HUES48 (cell line): ENCODE measurements at regions not wholly inside any gene's neighbourhood (a gene's known extent, or its start where the extent isn't known, plus 50 kb on each side); places are given as distances from the start of the nearest gene placed in this dataset.

Experiments used
- H3K27ac ChIP-seq: one replicate; pipeline ENCODE4 v1.7.0; 2013; ENCODE audit warnings: low read depth, low read length, inconsistent platforms
- H3K27me3 ChIP-seq: 2 replicates; pipeline ENCODE4 v1.6.1; 2013; ENCODE audit warnings: mild to moderate bottlenecking, low read length; ENCODE audit not compliant: control insufficient read depth, insufficient read depth
- H3K36me3 ChIP-seq: 2 replicates; pipeline ENCODE4 v1.6.1; 2013; ENCODE audit warnings: low read length; ENCODE audit not compliant: control insufficient read depth, insufficient read depth
- H3K4me1 ChIP-seq: 2 replicates; pipeline ENCODE4 v1.6.1; 2013; ENCODE audit warnings: mild to moderate bottlenecking, low read length; ENCODE audit not compliant: control insufficient read depth, insufficient read depth
- H3K4me3 ChIP-seq: 2 replicates; pipeline ENCODE4 v1.5.1; 2013; ENCODE audit warnings: mild to moderate bottlenecking, low read depth, low read length
- H3K9ac ChIP-seq: 2 replicates; pipeline ENCODE4 v1.6.1; 2013; ENCODE audit warnings: mild to moderate bottlenecking, low read depth, low read length, moderate library complexity
- H3K9me3 ChIP-seq: 2 replicates; pipeline ENCODE4 v1.6.1; 2013; ENCODE audit warnings: low read length; ENCODE audit not compliant: control insufficient read depth, insufficient read depth

DNA sequence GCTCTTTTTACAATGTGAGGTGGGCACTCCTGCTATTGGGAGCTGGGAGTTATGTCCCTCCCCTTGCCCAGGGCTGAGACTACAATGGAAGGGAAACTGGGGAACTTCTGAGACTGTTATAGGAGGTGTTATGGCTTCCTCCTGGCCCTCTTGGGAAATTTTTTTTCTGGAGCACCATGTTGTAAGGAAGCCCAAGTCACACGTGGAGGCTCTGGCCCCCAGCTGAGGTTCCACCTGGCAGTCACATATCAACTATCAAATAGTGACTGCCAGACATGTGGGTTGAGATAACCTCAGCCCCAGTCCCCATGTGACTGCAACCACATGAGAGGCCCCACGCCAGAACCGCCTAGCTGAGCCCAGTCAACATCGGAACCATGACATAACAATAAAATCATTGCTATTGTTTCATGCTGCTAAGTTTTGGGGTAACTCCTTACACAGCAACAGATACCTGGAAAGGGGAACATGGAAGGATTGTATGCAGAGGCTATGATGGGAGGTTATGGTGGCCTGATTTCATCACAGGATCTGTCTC lies 99.4 kb upstream of the NCOR2 start:
- no peaks in the 10 kb centered on the region for H3K27me3 ChIP-seq
- no peak overlapping the region for H3K4me3 ChIP-seq
- peaks cover 3% of the 10 kb centered on the region; the same call in 1 of the 2 replicates for H3K9me3 ChIP-seq
- H3K4me1 ChIP-seq, result no peaks in the 10 kb centered on the region
- H3K27ac ChIP-seq, result no peak overlapping the region
- no peak overlapping the region for H3K9ac ChIP-seq
- no peaks in the 10 kb centered on the region for H3K36me3 ChIP-seq

DNA sequence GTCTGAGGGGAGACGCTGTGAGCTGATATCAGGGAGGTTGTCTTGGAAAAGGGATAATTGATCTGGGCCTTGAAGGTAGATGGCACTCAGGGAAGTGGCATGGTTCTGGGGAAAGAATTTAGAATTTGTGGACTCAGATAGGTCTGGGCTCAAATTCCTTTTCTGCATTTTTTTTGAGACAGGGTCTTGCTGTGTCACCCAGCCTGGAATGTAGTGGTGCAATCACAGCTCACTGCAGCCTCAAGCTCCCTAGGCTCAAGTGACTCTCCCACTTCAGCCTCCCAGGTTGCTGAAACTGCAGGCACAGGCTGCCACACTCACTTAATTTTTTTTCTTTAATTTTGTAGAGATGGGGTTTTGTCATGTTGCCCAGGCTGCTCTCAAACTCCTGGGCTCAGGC lies 98.1 kb upstream of the NCOR2 start:
- no peak overlapping the region for H3K9ac ChIP-seq
- H3K9me3 ChIP-seq, result peaks cover 3% of the 10 kb centered on the region; the same call in 1 of the 2 replicates
- H3K36me3 ChIP-seq, result no peaks in the 10 kb centered on the region
- H3K4me1 ChIP-seq, result no peaks in the 10 kb centered on the region
- no peaks in the 10 kb centered on the region for H3K27me3 ChIP-seq
- no peak overlapping the region for H3K4me3 ChIP-seq
- H3K27ac ChIP-seq, result no peak overlapping the region

DNA sequence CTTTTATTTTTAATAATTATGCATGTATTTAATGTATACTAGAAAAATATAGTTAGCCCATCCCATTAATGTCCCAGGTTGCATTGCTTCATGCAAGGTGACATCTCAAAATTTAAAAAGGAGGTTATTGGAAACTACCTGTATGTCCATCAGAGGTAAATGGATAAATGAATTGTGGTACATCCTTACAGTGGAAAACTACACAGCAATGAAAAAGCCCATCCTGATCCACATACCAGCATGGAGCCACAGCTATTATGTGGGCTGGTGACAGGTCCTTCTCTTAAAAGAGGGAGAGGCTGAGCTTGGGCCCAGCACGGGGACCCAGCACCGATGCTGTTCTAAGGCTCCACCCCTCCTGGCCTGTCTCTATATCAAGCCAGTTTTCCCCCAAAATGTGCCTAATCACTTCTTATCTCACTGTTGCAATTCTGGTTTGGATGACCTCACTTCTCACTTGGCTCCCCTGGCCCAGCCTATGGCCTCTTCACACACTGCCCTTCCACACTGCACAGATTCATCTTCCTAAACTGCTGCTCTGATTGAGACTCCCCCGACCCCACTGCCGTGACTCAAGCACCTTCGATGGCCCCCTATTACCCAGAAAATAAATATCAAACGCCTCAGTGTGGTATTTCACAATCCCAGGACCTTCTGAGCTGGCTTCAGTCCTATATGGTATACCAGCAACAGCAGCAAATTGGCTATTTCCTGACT lies 97.1 kb upstream of the NCOR2 start:
- H3K36me3 ChIP-seq, result no peaks in the 10 kb centered on the region

DNA sequence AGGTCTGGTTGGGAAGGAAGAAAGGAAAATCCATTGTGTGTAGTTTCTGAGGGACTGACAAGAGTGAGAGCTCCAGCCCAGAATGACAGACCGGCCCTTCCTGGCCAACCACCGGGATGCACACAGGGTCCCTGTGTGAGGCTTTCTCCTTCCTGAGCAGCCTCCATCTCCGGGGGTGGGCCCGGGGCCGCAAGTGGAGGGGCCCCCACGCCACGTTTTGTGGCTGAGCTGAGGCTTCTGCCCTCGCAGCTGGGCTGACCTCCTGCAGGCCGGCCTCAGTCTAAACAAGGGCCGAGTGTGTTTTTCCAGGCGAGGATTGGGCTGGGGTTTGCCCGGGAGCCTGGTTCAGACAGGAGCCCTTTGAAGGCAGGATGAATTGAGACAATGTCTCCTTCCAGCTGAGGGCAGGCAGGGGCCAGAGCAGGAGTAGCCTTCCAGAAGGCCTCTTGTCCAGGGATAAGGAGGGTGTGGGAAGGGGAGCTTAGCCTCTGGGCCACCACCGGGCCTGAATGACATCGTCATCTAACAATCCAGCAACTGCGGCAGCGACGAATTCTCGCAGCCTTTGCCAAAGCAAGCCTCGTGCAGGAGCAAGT lies 96.5 kb upstream of the NCOR2 start:
- no peaks in the 10 kb centered on the region for H3K36me3 ChIP-seq
- H3K9ac ChIP-seq, result no peak overlapping the region
- H3K27ac ChIP-seq, result no peak overlapping the region

More for the DNA sequence above, 97.1 kb upstream of the NCOR2 start:
- no peaks in the 10 kb centered on the region for H3K4me1 ChIP-seq
- H3K9me3 ChIP-seq, result peaks cover 3% of the 10 kb centered on the region; the same call in 1 of the 2 replicates
- H3K4me3 ChIP-seq, result no peak overlapping the region
- H3K9ac ChIP-seq, result no peak overlapping the region
- H3K27me3 ChIP-seq, result no peaks in the 10 kb centered on the region
- H3K27ac ChIP-seq, result no peak overlapping the region

DNA sequence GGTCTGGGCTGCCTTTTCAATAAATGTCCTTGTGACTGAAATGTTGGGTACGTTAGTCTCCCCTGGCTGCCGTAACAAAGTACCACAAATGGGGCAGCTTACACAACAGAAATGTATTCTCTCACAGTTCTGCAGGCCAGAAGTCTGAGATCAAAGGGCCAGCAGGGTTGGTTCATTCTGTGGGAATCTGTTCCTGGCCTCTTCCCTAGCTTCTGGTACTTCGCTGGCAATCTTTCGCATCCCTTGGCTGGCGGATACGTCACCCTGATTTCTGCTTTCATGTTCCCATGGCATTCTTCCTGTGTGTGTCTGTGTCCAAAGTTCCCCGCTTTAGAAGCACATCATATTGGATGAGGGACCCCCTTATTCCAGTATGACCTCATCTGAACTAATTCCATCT lies 95.8 kb upstream of the NCOR2 start:
- Histone ChIP-seq H3K4me1 (no peaks in the 10 kb centered on the region), H3K27me3 (no peaks in the 10 kb centered on the region), H3K4me3 (no peak overlapping the region), H3K36me3 (no peaks in the 10 kb centered on the region), H3K9me3 (peaks cover 3% of the 10 kb centered on the region; the same call in 1 of the 2 replicates), H3K9ac (no peak overlapping the region), H3K27ac (no peak overlapping the region)

More for the DNA sequence above, 96.5 kb upstream of the NCOR2 start:
- Histone ChIP-seq H3K27me3 (no peaks in the 10 kb centered on the region), H3K4me3 (no peak overlapping the region), H3K9me3 (peaks cover 3% of the 10 kb centered on the region; the same call in 1 of the 2 replicates), H3K4me1 (no peaks in the 10 kb centered on the region)

GRCh38 chr12:124661341-124661740 lies 93.9 kb upstream of the NCOR2 start:
- H3K27me3 ChIP-seq, result no peaks in the 10 kb centered on the region
- H3K9ac ChIP-seq, result no peak overlapping the region
- peaks cover 2% of the 10 kb centered on the region; the same call in 1 of the 2 replicates for H3K4me1 ChIP-seq
- peaks cover 3% of the 10 kb centered on the region; the same call in 1 of the 2 replicates for H3K9me3 ChIP-seq
- H3K4me3 ChIP-seq, result no peak overlapping the region
- no peaks in the 10 kb centered on the region for H3K36me3 ChIP-seq
- H3K27ac ChIP-seq, result no peak overlapping the region

GRCh38 chr12:124660851-124661250 lies 93.4 kb upstream of the NCOR2 start:
- H3K4me3 ChIP-seq, result no peak overlapping the region

GRCh38 chr12:124658806-124659402 lies 91.5 kb upstream of the NCOR2 start:
- no peak overlapping the region for H3K27ac ChIP-seq
- H3K4me3 ChIP-seq, result no peak overlapping the region
- no peaks in the 10 kb centered on the region for H3K36me3 ChIP-seq
- H3K9me3 ChIP-seq, result no peaks in the 10 kb centered on the region
- H3K9ac ChIP-seq, result no peak overlapping the region
- no peaks in the 10 kb centered on the region for H3K27me3 ChIP-seq
- peaks cover 16% of the 10 kb centered on the region for H3K4me1 ChIP-seq

More at GRCh38 chr12:124660851-124661250, 93.4 kb upstream of the NCOR2 start:
- Histone ChIP-seq H3K9ac (no peak overlapping the region), H3K4me1 (peaks cover 6% of the 10 kb centered on the region), H3K36me3 (no peaks in the 10 kb centered on the region), H3K9me3 (peaks cover 3% of the 10 kb centered on the region; the same call in 1 of the 2 replicates), H3K27me3 (no peaks in the 10 kb centered on the region), H3K27ac (no peak overlapping the region)

DNA sequence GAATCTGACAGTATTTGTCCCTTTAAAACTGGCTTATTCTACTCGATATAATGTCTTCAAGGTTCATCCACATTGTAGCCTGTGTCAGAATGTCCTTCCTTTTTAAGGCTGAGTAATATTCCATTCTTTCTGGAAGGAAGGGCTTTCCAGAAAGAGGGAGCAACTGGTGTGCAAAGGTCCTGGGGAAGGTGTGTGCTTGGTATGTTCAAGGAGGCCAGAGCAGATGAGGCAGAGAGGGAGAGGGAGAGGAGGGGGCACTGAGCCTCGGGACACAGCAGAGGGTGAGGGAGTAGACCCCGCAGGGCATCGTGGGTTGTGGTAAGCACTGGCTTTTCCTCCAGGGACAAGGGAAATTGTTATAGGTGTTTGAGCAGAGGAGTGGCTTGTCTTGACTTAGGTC lies 90.9 kb upstream of the NCOR2 start:
- Histone ChIP-seq H3K9ac (no peak overlapping the region), H3K4me1 (peaks cover 16% of the 10 kb centered on the region), H3K27me3 (no peaks in the 10 kb centered on the region), H3K4me3 (no peak overlapping the region), H3K9me3 (no peaks in the 10 kb centered on the region), H3K27ac (no peak overlapping the region), H3K36me3 (no peaks in the 10 kb centered on the region)

- H3K27me3 ChIP-seq, result no peaks in the 10 kb centered on the region
- peaks cover 16% of the 10 kb centered on the region for H3K4me1 ChIP-seq
- H3K4me3 ChIP-seq, result no peak overlapping the region
- no peaks in the 10 kb centered on the region for H3K36me3 ChIP-seq
- no peaks in the 10 kb centered on the region for H3K9me3 ChIP-seq
- no peak overlapping the region for H3K27ac ChIP-seq
- H3K9ac ChIP-seq, result no peak overlapping the region
These were observed 89.6 kb upstream of the NCOR2 start for GRCh38 chr12:124656947-124657434.
